HEK293 (cell line): ENCODE measurements at regions not wholly inside any gene's neighbourhood (a gene's known extent, or its start where the extent isn't known, plus 50 kb on each side); places are given as distances from the start of the nearest gene placed in this dataset.
A peak's percentile ranks its signal among the peaks of the same experiment; 100 is the strongest.

Source experiments
- CTCF ChIA-PET: fragments of 350-600 bp; formaldehyde crosslinking; extraction: SDS; loops from one replicate; lab custom pipeline; 2021; ENCODE audit warnings: antibody characterized with exemption; lab: Yijun Ruan, JAX
- POLR2A ChIA-PET: fragments of 300-600 bp; formaldehyde crosslinking; extraction: SDS; loops from one replicate; lab custom pipeline; 2020; ENCODE audit warnings: antibody characterized with exemption, inconsistent platforms; lab: Yijun Ruan, JAX
- H3K27ac ChIP-seq: fragments of 200-500 bp; sonication (Bioruptor generic); 2 replicates; pipeline ENCODE4 v1.5.1; 2014; ENCODE audit warnings: low read depth, low read length, control low read depth, inconsistent platforms; ENCODE audit errors: extremely low read depth
- H3K36me3 ChIP-seq, 2 experiments: fragments of 200-500 bp in 1 of 2; sonication (Bioruptor generic) in 1 of 2; 1 replicate in 1 of 2; 2 replicates in 1 of 2; pipeline ENCODE4 v1.5.1; 2014 to 2017; ENCODE audit warnings: inconsistent platforms in 2 of 2, low read length in 2 of 2; ENCODE audit not compliant: control insufficient read depth in 2 of 2, insufficient read depth in 1 of 2
- H3K4me1 ChIP-seq: fragments of 200-500 bp; sonication (Bioruptor generic); 2 replicates; pipeline ENCODE4 v1.5.1; 2014; ENCODE audit warnings: mild to moderate bottlenecking, low read length, inconsistent platforms; ENCODE audit not compliant: control insufficient read depth, insufficient read depth
- H3K4me3 ChIP-seq: 2 replicates; pipeline ENCODE4 v1.5.1; 2011; ENCODE audit warnings: low read depth, mild to moderate bottlenecking, control low read depth, low read length, moderate library complexity
- H3K9me3 ChIP-seq: fragments of 200-500 bp; sonication (Bioruptor generic); 2 replicates; pipeline ENCODE4 v1.5.1; 2014; ENCODE audit warnings: low read depth, low read length, inconsistent platforms; ENCODE audit not compliant: control insufficient read depth, insufficient read depth
- SCRT2 ChIP-seq: fragments of 450-650 bp; formaldehyde crosslinking; IDR thresholded peaks from 2 replicates; pipeline ENCODE4 v1.5.1; 2016; ENCODE audit warnings: missing biosample characterization, missing genetic modification characterization
- WT1 ChIP-seq: fragments of 450-650 bp; formaldehyde crosslinking; IDR thresholded peaks from 2 replicates; pipeline ENCODE4 v1.5.1; 2016; ENCODE audit warnings: missing biosample characterization, missing genetic modification characterization
- YY2 ChIP-seq: fragments of 450-650 bp; formaldehyde crosslinking; IDR thresholded peaks from 2 replicates; pipeline ENCODE4 v1.5.1; 2016; ENCODE audit warnings: missing biosample characterization, missing genetic modification characterization
- ZBTB21 ChIP-seq: fragments of 450-650 bp; formaldehyde crosslinking; IDR thresholded peaks from 2 replicates; pipeline ENCODE4 v1.5.1; 2017; ENCODE audit warnings: missing biosample characterization, missing genetic modification characterization
- ZNF133 ChIP-seq: fragments of 450-650 bp; formaldehyde crosslinking; IDR thresholded peaks from 2 replicates; pipeline ENCODE4 v1.5.1; 2016; ENCODE audit warnings: missing biosample characterization, missing genetic modification characterization
- ZNF140 ChIP-seq: fragments of 450-650 bp; formaldehyde crosslinking; IDR thresholded peaks from 2 replicates; pipeline ENCODE4 v1.5.1; 2016; ENCODE audit warnings: missing biosample characterization, missing genetic modification characterization
- ZNF157 ChIP-seq: fragments of 450-650 bp; formaldehyde crosslinking; IDR thresholded peaks from 2 replicates; pipeline ENCODE4 v1.5.1; 2016; ENCODE audit warnings: missing biosample characterization, missing genetic modification characterization
- ZNF169 ChIP-seq: fragments of 450-650 bp; formaldehyde crosslinking; IDR thresholded peaks from 2 replicates; pipeline ENCODE4 v1.5.1; 2016; ENCODE audit warnings: missing biosample characterization, missing genetic modification characterization
- ZNF184 ChIP-seq: fragments of 450-650 bp; IDR thresholded peaks from 2 replicates; pipeline ENCODE4 v1.5.1; 2018; ENCODE audit warnings: missing biosample characterization, mild to moderate bottlenecking, missing genetic modification characterization
- ZNF223 ChIP-seq: fragments of 450-650 bp; formaldehyde crosslinking; IDR thresholded peaks from 2 replicates; pipeline ENCODE4 v1.5.1; 2016; ENCODE audit warnings: missing biosample characterization, missing genetic modification characterization
- ZNF514 ChIP-seq: fragments of 450-650 bp; formaldehyde crosslinking; IDR thresholded peaks from 2 replicates; pipeline ENCODE4 v1.5.1; 2016; ENCODE audit warnings: missing biosample characterization, missing genetic modification characterization
- ZNF623 ChIP-seq: fragments of 450-650 bp; formaldehyde crosslinking; IDR thresholded peaks from 2 replicates; pipeline ENCODE4 v1.5.1; 2016; ENCODE audit warnings: missing biosample characterization, missing genetic modification characterization
- ZNF629 ChIP-seq: fragments of 450-650 bp; formaldehyde crosslinking; IDR thresholded peaks from 2 replicates; pipeline ENCODE4 v1.5.1; 2017; ENCODE audit warnings: missing biosample characterization, missing genetic modification characterization
- ZNF664 ChIP-seq: fragments of 450-650 bp; formaldehyde crosslinking; IDR thresholded peaks from 2 replicates; pipeline ENCODE4 v1.5.1; 2016; ENCODE audit warnings: missing biosample characterization, missing genetic modification characterization
- TF ChIP-seq, protein P1 (sequence below): fragments of 450-650 bp; formaldehyde crosslinking; IDR thresholded peaks from 2 replicates; pipeline ENCODE4 v1.5.1; 2016; ENCODE audit warnings: missing biosample characterization, missing genetic modification characterization
- TF ChIP-seq, protein P2 (sequence below): fragments of 450-650 bp; formaldehyde crosslinking; IDR thresholded peaks from 2 replicates; pipeline ENCODE4 v1.5.1; 2016; ENCODE audit warnings: missing biosample characterization, missing genetic modification characterization
- TF ChIP-seq, protein P3 (sequence below): fragments of 450-650 bp; formaldehyde crosslinking; IDR thresholded peaks from 2 replicates; pipeline ENCODE4 v1.5.1; 2016; ENCODE audit warnings: missing biosample characterization, missing genetic modification characterization

DNA sequence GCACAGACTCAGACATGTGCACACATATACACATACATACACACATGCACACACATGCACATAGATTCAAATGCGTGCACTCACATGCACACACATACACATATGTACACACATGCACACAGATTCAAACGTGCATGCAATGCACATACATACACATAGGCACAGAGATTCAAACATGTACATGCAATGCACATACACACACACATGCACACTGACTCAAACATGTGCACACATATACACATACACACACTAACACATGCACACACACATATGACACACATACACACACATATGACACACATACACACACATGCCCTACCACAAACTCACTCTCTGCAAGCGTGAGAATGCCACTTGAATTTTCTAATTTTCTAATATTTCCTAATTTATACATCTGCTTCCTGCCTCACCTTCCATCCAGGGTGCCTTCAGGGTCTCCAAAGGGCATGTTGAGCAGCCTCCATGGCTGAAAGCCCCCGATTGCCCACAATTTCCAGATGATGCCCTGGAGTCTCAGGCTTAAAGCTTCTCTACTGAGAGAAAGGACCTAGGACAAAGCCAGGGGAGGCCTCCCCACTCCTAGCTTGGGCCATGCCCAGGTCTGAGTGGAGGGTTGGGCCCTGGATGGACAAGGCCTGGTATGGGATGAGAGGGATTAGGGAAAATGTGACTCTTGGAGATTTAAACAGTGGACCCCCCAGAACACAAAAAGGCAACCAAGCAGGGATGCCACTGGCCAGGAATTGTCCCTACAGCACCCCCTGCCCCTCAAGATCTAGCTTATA lies 487.1 kb downstream of the TCERG1L start:
- CTCF ChIA-PET, result no interaction called here
- POLR2A ChIA-PET, result no interaction called here
- TF ChIP-seq, protein P1, sequence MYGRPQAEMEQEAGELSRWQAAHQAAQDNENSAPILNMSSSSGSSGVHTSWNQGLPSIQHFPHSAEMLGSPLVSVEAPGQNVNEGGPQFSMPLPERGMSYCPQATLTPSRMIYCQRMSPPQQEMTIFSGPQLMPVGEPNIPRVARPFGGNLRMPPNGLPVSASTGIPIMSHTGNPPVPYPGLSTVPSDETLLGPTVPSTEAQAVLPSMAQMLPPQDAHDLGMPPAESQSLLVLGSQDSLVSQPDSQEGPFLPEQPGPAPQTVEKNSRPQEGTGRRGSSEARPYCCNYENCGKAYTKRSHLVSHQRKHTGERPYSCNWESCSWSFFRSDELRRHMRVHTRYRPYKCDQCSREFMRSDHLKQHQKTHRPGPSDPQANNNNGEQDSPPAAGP (tag by site-specific recombination), result no peak
- TF ChIP-seq ZNF169 (tag by site-specific recombination) (no peak), ZNF623 (tag by site-specific recombination) (no peak), SCRT2 (no peak), YY2 (tag by site-specific recombination) (no peak), WT1 (tag by site-specific recombination) (no peak), ZNF514 (tag by site-specific recombination) (no peak)

DNA sequence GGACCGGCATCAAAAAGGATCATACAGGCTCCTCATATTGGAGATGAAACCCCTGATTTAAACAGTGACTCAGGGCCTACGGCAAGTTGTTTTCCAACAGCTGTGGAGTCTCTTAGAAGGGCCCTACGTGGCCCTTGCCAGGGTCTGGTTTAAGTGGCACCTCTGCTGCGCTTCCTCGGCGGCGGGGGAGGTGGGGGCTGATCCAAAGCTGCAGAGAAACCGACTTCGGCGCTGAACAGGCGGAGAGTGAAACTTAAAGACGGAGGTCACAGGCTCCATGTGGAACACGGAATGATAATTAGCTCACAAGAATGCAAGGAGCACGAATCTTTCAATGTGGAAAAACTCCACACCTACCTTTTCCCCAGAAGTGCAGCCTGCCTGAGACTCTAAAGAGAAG lies 477.9 kb downstream of the TCERG1L start:
- Histone ChIP-seq H3K9me3 (no peaks in the 10 kb centered on the region), H3K4me1 (no peaks in the 10 kb centered on the region), H3K36me3 (no peaks in the 10 kb centered on the region), H3K4me3 (no peak overlapping the region), H3K27ac (no peak overlapping the region)
- ChIA-PET CTCF (no interaction called here), POLR2A (no interaction called here)
- TF ChIP-seq, protein P2, sequence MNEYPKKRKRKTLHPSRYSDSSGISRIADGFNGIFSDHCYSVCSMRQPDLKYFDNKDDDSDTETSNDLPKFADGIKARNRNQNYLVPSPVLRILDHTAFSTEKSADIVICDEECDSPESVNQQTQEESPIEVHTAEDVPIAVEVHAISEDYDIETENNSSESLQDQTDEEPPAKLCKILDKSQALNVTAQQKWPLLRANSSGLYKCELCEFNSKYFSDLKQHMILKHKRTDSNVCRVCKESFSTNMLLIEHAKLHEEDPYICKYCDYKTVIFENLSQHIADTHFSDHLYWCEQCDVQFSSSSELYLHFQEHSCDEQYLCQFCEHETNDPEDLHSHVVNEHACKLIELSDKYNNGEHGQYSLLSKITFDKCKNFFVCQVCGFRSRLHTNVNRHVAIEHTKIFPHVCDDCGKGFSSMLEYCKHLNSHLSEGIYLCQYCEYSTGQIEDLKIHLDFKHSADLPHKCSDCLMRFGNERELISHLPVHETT, result no peak
- TF ChIP-seq ZNF664 (tag by site-specific recombination), result no peak

More for the DNA sequence above, 487.1 kb downstream of the TCERG1L start:
- no peak overlapping the region for H3K4me3 ChIP-seq
- no peaks in the 10 kb centered on the region for H3K36me3 ChIP-seq
- H3K4me1 ChIP-seq, result no peaks in the 10 kb centered on the region
- no peaks in the 10 kb centered on the region; the same call in 1 of the 2 replicates for H3K9me3 ChIP-seq
- H3K27ac ChIP-seq, result no peak overlapping the region

DNA sequence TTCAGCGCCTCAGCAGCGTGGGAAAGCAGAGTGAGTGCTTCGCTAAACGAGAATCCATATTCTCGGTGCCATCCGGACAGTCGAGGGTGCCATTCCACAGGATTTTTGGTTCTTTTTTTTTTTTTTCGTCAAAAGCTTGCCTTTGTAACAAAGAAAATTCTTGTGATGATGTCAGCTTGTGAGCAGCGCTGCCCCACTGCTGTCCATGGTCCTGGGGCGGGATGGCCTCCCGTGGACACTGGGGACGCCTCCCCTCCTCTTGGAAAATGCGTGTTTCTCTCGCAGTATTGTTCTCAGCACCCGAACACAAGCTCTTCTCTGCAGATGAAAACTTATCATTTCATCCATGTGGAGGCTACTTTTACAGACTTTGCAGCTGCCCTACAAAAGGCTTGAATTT lies 477.4 kb downstream of the TCERG1L start:
- H3K27ac ChIP-seq, result no peak overlapping the region
- TF ChIP-seq ZNF157 (tag by site-specific recombination), result no peak
- TF ChIP-seq, protein P3, sequence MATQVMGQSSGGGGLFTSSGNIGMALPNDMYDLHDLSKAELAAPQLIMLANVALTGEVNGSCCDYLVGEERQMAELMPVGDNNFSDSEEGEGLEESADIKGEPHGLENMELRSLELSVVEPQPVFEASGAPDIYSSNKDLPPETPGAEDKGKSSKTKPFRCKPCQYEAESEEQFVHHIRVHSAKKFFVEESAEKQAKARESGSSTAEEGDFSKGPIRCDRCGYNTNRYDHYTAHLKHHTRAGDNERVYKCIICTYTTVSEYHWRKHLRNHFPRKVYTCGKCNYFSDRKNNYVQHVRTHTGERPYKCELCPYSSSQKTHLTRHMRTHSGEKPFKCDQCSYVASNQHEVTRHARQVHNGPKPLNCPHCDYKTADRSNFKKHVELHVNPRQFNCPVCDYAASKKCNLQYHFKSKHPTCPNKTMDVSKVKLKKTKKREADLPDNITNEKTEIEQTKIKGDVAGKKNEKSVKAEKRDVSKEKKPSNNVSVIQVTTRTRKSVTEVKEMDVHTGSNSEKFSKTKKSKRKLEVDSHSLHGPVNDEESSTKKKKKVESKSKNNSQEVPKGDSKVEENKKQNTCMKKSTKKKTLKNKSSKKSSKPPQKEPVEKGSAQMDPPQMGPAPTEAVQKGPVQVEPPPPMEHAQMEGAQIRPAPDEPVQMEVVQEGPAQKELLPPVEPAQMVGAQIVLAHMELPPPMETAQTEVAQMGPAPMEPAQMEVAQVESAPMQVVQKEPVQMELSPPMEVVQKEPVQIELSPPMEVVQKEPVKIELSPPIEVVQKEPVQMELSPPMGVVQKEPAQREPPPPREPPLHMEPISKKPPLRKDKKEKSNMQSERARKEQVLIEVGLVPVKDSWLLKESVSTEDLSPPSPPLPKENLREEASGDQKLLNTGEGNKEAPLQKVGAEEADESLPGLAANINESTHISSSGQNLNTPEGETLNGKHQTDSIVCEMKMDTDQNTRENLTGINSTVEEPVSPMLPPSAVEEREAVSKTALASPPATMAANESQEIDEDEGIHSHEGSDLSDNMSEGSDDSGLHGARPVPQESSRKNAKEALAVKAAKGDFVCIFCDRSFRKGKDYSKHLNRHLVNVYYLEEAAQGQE, result peak; percentile 86
- H3K4me3 ChIP-seq, result no peak overlapping the region
- CTCF ChIA-PET, result no interaction called here
- H3K4me1 ChIP-seq, result no peaks in the 10 kb centered on the region
- no peaks in the 10 kb centered on the region for H3K36me3 ChIP-seq
- POLR2A ChIA-PET, result no interaction called here
- no peaks in the 10 kb centered on the region for H3K9me3 ChIP-seq

DNA sequence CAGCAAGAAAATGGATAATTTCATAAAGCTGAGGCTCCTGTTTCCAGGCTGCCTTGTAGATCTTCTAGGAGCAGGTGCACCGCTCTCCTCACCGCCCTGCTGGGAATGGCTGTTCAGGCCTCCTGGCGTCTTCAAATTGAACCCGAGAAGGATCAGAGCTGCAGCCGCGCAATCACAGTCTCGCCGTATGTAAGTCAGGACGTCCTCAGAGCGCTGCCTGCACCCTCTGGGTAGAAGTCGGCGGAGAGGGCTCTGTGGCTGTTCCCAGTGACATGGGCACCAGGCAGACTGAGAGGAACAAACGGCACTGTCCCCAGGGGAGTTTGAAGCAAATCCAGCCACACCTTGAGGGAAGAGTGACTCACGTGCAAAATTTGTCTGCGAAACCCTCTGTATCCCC lies 476.9 kb downstream of the TCERG1L start:
- Histone ChIP-seq H3K9me3 (no peaks in the 10 kb centered on the region), H3K36me3 (no peaks in the 10 kb centered on the region), H3K4me1 (no peaks in the 10 kb centered on the region), H3K27ac (no peak overlapping the region), H3K4me3 (no peak overlapping the region)
- TF ChIP-seq ZNF133 (tag by site-specific recombination), result no peak
- no peak for TF ChIP-seq ZNF629 (tag by site-specific recombination)
- TF ChIP-seq ZNF184 (tag by site-specific recombination), result no peak
- no peak for TF ChIP-seq ZNF223 (tag by site-specific recombination)
- TF ChIP-seq YY2 (tag by site-specific recombination), result no peak
- no peak for TF ChIP-seq ZBTB21 (tag by site-specific recombination)
- TF ChIP-seq ZNF140 (tag by site-specific recombination), result no peak
- CTCF ChIA-PET, result no interaction called here
- POLR2A ChIA-PET, result no interaction called here
